HuH-7.5 (cell line): ENCODE measurements at regions not wholly inside any gene's neighbourhood (a gene's known extent, or its start where the extent isn't known, plus 50 kb on each side); places are given as distances from the start of the nearest gene placed in this dataset.

ENCODE experiments used
- DNase-seq: peaks from one replicate; pipeline ENCODE4 v3.0.0; 2011; ENCODE audit warnings: low spot score

DNA sequence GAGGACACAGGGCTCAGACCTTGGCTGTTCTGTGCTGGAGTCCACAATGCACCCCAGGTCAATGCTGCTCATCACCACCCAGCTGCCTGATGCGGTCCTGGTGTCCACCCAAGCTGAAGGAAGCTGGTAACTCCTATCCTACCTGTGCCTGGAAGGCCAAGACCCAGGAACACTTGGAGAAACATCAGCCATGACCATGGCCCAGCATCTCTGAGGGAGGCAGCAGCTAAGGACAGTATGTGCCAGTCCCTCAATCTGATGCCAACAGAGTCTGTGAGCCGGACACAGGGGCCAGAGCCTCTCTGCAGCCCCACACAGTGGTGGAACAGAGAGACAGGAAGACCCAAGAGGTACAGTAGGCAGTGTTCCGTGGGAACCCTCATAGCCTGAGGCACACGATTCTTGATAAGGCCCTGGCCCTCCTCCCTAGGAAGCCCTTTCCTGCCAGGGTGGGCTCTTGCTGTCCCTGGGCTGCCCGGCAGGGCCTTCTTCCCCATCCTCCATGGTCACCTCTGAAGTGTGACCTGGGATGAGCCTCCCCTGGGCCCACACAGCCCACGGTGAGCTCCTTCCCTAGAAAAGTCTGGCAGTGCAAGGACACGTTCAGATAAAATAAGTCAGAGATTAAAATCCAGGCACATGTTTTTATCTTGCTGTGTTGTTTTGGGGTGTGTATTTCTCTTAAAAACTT lies 170.7 kb downstream of the THBS2 start:
- no peak for DNase-seq

DNA sequence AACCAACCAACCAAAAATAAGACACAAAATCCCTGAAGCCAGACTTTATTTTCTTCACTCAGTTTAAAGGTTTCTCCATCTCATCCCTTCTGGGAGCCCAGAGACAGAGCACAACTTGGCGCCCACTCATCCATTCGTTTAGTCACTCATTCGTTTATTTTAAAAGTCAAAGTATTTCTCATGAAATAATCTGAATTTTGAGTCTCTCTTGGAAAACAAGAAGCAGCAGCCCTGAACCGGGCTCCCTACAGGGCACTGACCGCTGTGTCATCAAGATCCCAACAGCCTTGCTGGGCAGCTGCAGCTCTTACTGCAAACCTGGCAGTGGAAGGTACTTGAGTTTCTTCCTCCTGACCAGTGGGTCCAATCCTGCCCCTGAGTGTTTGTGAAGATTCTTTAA lies 171.6 kb downstream of the THBS2 start:
- no peak for DNase-seq

DNA sequence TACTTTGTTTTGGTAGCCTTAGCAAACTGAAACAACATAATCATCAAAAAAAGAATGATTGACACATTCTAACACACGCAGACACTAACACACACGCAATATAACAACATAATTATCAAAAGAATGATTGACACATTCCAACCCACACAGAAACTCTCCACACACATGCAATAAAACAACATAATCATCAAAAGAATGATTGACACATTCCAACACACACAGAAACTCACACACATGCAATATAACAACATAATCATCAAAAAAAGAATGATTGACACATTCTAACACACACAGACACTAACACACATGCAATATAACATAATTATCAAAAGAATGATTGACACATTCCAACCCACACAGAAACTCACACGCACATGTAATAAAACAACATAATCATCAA lies 172.4 kb downstream of the THBS2 start:
- DNase-seq = no peak

DNA sequence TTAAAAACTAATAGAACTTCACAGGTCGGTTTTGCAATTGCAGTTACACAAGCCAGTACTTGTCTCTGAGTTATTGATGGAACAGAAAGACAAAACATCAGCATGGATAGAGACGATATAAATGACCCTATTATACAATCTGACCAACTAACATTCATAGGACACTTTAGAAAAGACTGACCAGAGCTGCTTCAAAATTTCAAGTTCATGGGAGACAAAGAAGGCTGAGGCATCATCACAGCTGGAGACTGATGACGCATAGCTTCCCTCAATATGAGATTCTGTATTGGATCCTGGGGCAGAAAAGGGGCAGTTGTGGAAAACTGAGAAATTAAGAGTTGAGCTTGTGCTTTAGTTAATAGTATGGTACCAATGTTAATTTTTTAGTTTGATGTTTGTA lies 174.0 kb downstream of the THBS2 start:
- DNase-seq = no peak

DNA sequence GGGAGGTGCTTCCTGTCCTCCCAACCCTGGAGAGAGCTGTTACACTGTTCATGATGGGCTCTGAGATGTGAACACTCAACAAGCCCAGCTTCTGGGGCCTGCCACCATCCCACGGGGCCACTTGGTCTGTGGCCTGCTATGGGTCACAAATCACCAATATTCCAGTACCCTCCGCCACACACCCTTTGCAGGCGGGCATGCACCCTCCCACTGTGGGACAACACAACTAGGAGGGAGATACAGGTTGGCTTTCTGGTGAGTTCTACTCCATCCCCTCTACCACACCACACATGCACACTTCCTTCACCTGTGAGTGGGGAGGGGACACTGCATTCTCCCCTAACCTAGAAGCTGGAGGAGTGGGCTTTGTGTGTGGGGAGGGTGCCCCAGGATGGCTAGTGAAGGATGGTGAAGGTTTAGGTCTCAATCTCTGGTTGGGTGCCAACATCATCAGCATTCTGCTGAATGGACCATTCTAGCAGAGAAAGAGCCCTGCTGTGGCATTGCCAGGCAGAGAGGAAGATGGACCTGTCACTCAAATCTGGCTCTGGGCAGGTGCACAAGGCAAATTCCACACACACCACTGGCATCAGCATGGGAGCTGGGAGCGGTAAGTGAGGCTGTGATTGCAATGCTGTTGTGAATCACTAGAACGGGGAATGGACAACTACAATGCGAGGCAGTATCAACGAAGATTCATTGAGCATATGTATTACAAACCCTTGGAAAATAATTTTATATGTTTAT lies 175.1 kb downstream of the THBS2 start:
- no peak for DNase-seq

DNA sequence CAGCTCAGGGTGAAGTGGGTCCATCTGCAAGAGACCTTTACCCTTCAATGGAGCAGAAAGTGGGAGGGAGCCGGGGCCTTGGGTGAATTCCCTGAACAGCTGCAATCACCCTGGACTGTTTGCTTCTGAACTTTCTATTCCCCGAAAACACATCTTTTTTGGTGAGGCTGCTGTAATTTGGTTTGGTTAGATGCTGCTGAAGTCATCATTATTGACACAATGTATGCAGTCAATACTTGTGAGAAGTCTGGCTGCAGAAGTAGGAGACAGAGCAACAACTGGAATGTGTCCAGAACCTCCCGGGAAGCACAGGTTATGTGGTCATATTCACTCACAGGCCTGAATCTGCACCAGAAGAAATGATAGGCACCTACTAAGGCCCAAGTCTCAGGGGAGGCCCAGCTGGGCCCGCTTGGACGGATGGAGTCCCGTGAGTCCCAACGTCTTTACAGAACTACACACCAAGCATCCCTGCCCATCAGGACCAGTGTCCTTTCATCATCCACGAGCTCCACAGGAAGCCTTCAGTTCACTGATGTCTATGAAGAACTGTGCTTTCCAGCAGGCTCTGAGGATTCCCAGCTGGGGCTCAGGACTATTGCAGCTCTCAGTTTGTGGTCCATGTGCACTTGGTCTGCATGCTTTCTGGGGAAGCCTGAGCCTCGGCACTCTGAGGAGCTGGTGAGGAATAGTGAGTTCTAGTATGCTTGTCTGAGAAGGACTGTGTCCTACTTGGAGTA lies 177.6 kb downstream of the THBS2 start:
- no peak for DNase-seq

DNA sequence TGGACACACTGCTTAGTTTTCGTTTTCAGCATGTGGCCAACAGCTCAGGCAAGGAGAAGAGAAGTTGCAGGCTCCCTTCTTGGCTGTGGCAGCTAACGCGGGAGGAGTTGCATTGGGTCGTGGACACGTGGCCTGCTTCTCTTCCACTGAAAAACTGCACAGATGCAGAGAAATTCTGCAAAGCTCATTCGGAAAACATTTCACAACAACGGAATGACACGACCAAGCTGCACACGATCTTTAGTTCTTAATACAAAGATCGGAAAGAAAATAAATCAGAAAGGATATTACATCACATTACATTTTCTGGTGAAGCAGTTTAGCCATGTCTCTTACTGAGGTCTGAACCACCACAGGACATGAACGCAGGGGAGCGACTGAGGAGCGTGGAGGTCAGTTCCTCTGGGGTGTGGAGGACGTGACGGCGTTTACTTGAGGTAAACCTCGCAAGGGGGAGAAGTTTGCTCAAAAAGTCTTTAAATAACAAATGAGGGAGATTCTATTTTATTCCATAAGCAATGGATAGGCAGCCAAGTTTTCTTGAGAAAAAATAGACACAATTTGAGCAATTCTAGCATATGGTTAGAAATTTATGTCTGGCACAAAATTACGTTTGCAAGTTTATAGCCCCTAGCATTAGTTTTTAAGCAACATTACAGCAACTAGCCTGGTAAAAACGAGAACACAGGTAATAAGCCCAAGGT lies 178.3 kb downstream of the THBS2 start:
- no peak for DNase-seq

DNA sequence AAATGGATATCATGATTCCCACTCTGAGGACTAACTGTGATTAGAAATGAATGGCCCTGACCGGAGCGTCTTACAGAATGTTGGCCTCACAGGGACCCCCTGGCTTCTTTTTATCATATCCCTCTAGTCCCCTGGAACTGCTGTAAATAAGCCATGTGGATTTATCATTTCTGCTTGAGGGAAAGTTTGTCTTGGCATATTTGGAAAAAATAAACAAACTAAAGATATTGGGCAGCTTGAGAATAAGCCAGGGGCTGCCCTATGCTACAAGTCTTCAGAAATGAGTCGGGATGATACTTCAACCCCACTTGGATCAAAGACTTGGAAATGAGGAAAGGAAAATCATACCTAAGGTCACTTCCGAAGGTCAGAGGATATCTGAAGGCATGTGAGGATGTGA lies 179.1 kb downstream of the THBS2 start:
- DNase-seq = no peak

DNA sequence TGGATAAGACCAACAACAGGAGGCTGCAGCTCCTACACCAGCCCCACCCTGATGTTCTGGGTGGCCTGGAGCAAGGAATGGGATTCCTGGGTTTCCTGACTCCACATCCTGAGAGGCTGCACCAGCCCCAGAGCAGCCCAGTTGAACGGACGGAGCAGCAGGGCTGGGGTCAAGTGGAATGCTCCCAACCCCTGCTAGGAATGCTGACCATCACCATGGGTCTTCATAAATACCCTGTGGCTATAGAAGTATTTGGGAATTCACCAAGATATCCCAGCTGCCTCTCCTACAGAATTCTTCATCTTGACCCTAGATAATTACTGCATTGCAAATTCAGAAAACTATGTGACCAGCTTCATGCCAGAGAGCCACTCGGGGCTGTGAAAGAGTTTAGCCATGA lies 180.3 kb downstream of the THBS2 start:
- no peak for DNase-seq

DNA sequence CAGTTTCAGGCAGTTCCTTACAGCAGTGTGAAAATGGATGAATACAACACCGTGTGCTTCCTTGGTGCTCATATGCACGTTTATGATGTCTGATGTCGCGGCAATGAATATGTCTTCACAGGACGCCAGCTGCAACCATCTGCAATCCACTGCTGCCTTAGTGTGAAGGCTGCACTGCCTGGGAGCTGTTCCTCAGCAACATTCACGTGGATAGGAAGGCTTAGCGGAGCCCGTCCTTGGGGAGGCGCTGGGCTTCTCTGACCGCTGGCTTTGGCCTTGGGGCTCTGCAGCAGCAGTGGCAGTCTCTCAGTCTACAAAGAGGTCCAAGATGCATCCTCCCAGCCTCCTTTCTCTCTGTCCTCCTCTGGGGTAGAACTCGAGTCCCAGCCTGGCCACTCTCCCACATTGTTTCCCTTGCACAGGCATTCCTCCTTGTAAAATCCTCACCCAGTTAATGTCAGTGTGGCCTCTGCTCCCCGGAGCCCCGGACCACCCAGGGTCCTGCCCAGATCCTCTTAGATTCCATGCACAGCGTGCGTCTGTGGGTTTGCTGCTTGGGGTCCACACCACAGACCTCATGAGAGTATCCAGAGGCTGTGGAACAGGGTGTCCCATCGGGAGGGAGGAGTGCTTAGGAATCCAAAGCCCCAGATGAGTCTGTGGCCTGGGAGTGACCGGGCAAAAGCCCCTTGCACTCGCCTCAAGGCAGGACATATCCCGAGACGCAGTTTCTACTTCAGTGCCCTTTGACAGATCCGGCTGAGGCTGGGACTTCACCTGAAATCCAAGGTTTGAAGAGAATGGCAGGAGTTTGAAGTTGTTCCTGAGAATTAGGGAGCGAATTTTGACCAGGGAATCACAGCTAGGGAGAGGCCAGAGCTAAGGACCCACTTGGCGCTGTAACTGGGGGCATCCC lies 181.3 kb downstream of the THBS2 start:
- no peak for DNase-seq

DNA sequence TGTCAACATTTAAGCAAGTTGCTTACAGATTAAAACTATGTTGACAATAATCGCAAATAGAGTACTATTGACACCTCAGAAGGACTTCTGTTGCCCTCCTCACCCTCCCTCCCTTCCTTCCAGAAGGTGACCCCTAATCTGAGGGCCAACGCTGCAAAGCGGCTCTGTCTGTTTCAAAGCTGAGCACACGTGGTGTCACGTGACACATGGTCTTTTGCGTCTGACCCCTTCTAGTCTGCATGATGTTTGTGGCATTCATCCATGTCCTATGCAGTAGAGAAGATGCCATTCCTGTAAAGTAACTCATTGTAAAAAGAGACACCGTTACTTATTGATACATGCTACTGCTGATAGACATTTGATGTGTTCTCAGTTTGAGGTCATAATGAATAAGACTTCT lies 182.3 kb downstream of the THBS2 start:
- no peak for DNase-seq

DNA sequence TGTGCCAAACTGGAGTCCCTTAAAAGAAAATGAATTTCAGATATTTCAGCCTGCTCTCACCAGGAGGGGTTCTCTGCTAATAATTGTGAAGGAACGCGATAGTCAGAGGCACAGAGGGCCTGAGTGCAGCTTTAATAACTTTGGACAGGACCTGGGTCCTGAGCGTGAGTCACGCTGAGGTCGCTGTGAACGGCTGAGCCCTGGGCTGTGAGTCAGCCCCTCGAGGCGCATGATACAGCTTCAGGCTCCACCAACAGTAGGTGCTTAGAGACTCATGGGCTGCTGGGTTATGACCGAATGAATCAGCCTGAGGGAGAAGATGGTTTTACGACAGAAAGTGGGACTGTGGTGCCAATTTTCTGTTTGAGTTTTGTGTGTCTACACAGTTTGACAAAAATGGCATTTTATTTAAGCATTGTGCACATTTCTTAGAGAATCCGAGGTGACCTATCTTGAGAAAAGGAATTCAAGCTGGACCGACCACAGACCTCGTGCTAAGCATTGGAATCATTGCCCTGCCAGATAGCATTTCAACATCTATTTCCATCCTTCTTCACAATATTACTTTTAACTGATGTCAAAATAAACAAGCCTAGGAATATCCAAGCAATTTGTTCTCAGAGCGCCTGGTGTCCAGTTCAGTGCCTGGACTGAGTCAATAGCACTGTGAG lies 183.0 kb downstream of the THBS2 start:
- no peak for DNase-seq

DNA sequence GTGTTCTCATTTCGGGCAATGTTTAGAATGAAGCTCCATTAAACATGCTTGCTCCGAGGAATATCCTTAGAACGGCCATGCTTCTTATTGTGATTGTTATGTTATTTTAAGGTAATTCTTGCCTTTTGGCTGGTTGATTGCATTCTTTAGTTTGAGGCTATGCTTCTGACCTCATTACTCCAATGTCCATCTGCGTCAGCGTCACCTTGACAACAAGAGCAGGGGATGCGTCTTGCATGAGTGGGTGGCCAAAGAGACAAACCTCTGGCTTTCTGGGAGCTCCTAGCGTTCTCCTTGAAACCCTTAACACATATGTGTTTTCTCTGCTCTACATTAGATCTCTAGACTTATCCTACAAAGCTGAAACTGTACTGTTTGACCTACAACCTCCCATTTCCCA lies 184.3 kb downstream of the THBS2 start:
- DNase-seq = no peak

DNA sequence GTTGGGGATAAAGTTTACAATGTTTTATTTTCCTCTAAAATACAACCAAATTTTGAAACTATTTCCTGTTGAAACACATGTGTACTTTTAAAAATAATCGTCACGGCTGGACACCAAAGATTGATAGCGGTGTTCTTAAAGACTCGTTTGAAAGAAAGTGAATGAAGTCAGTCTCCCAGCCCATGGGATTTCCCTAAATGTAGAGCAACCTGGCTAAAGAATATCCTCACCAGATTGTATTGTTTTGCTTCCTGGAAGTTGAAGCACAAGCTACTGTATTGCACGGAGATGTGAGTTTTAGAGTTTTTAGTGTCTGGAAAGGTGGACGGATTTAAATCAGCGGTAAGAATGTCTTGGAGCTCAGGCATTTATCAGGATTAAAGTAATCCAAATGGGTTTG lies 189.5 kb downstream of the THBS2 start:
- no peak for DNase-seq

DNA sequence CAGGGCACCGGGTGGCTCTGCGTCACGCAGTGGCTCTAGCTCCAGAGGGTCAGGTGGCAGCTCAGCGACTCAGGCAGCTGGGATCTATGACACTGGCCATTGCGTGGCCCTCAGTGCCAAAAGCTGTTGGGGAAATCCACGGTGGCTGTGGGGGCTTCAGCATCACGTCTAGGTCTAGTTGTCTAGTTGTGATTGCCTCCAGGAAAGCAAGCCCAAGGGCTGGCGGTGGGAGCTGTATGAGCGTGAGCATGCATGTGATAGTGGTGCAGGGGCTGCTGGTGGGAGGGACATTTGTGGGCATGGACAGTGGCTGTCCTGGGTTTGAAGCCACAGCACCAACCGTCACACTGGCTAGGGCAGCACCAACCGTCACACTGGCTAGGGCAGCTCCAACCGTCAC lies 191.4 kb downstream of the THBS2 start:
- DNase-seq = no peak

DNA sequence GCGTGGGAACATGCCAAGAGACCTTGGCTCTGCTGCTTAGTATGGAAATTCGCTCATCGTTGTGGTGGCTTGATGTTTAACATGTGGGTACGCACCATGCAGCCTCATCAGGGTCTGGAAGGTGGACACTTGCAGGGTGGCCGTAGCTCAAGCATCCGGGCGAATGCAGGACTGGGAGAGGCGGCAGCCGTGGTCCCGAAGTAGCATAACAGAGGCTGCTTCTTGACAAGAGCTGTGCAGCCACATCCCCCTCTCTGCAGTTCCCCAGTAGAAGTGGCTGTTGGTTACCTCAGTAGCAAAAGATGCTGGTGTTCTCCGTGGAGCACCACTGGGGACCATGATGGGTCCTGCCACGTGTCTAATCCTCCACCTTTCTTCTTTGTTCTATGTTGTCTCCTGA lies 195.0 kb downstream of the THBS2 start:
- no peak for DNase-seq

DNA sequence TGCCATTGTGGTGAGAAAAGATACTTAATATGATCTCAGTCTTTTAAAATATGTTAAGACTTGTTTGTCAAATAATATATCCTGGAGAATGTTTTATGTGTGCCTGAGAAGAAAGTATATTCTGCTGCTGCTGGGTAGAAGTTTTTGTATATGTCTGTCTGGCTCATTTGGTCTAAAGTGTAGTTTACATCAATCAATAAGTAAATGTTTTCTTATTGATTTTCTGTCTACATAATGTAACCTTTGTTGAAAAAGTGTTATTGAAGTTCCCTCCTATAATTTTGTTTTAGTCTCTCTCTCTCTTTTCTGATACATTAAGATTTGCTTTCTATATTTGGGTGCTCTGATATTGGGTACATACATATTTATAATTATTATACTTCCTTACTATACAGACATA lies 201.2 kb downstream of the THBS2 start:
- DNase-seq = no peak

DNA sequence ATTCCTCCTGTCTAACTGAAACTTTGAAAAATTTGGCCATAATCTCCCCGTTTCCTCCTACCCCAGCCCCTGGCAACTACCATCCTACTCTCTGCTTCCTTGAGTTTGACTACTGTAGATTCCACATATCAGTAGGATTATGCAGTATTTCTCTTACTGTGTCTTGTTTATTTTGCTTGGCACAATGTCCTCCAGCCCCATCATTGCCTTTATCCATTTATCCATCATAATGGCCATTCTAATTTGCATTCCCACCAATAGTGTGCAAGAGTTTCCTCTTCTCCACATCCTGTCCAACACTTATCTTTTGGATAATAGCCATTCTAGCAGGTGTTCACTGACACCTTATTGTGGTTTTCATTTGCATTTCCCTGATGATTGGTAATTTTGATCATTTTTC lies 202.3 kb downstream of the THBS2 start:
- DNase-seq = no peak

DNA sequence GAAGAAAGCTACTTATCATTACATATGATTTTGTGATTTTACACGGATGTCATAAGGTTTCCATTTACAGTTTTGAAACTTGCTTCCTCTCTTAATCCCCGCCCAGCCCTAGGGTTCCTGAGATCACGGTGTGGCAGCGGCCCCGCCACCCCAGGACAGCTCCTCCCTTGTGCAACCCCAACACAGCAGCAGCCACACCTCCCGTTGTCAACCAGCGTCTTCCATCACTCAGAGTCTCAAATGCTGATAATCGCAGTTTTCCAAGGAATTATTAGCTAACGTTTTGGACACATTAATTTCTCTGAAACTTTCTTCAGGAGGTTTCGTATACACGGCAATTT lies 204.8 kb downstream of the THBS2 start:
- no peak for DNase-seq

DNA sequence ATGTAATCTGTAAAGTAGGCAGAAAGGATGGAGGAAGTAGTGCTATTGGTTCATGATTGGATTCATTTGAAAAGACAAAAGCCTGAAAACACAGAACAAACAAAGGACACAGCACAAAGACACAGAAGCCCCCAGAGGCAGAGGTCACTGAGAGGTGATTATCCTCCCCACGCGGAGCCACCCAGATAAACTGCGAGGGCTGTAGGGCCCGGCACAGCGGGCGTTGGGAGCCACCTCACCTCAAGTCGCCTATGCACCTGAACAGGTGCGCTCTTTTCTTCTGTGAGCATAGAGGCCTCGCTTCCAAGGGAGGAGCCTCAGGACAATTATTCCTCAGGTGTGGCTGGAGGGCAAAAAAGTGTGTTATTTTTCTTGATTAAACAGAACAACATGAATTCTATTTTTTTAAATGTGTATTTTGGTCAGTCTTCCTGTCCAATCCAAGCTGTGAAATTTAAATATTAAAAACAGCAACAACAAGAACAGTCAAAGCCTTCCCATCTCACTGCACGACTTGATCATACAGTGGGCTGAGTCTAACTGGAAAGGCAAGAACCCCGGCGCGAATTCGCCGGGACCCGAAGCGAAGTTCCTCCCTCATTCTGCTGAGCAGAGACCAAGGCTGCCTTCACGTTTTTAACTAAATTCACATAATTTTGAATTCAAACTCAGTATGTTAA lies 205.3 kb downstream of the THBS2 start:
- DNase-seq = no peak

DNA sequence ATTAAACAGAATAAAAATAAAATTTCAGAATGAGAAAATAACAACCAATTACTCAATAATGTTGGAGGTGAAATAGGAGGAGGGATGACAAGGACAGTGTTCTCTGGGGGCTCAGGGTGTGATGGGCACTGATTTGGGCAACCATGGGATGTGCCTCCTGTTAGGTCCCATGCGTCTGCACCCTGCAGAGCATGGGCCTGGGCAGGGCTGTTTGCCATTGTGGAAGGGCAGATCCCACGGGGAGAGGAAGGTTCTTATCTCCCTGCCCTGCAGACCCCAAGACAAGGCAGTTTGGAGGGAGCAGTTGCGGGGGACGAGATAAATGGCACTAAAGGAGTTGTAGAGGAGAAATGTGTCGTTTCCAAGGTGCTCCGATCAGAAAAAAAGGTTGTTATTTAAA lies 206.3 kb downstream of the THBS2 start:
- DNase-seq = no peak
